ENCODE measurements at regions not wholly inside any gene's neighbourhood (a gene's known extent, or its start where the extent isn't known, plus 50 kb on each side); places are given as distances from the start of the nearest gene placed in this dataset.
A peak's percentile ranks its signal among the peaks of the same experiment; 100 is the strongest.

- H3K36me3 ChIP-seq (replicated peaks; ENCODE audit: insufficient read depth, low read depth), result no peaks in the 10 kb centered on the region
- no peak overlapping the region for H3K4me3 ChIP-seq
- peak; percentile 28 for DNase-seq (ENCODE audit: low spot score)
- no peaks in the 10 kb centered on the region for H3K9me3 ChIP-seq (ENCODE audit: low read depth)
- H3K27ac ChIP-seq, result peak overlapping the region; percentile 56
- no peak overlapping the region for H2AFZ ChIP-seq
- H3K4me2 ChIP-seq, result peak overlapping the region; percentile 21
- H3K9me2 ChIP-seq (replicated peaks; ENCODE audit: insufficient read depth), result no peaks in the 10 kb centered on the region
- peaks cover 15% of the 10 kb centered on the region for H3K4me1 ChIP-seq (ENCODE audit: insufficient read depth)
- no peaks in the 10 kb centered on the region for H4K20me1 ChIP-seq (ENCODE audit: insufficient read depth, poor library complexity, severe bottlenecking)
- WGBS (ENCODE audit: low lambda C conversion rate, missing lambda C conversion rate), result 14% methylated on average over 3 of the region's 3 CpGs
- TF ChIP-seq EZH2 (IDR thresholded peaks at IDR 0.05; ENCODE audit: borderline replicate concordance) (no peak), EZH2phosphoT487 (IDR thresholded peaks at IDR 0.05; ENCODE audit: low read depth, severe bottlenecking, unreplicated experiment) (no peak), CTCF (IDR thresholded peaks at IDR 0.05; ENCODE audit: poor library complexity) (no peak)
- H3K27me3 ChIP-seq, result no peaks in the 10 kb centered on the region
- no peaks in the 10 kb centered on the region for H3K79me2 ChIP-seq
These were observed 414.7 kb upstream of the PROX1 start for GRCh38 chr1:213572912-213573647.

- no peak for DNase-seq (ENCODE audit: low spot score)
- H3K36me3 ChIP-seq (replicated peaks; ENCODE audit: insufficient read depth, low read depth), result no peaks in the 10 kb centered on the region
- H3K4me1 ChIP-seq (ENCODE audit: insufficient read depth), result peaks cover 15% of the 10 kb centered on the region
- H3K9me3 ChIP-seq (ENCODE audit: low read depth), result no peaks in the 10 kb centered on the region
- H4K20me1 ChIP-seq (ENCODE audit: insufficient read depth, poor library complexity, severe bottlenecking), result no peaks in the 10 kb centered on the region
- no peak overlapping the region for H3K4me2 ChIP-seq
- WGBS (ENCODE audit: low lambda C conversion rate, missing lambda C conversion rate), result 50% methylated on average over 2 of the region's 2 CpGs
- no peaks in the 10 kb centered on the region for H3K27me3 ChIP-seq
- no peak overlapping the region for H3K4me3 ChIP-seq
- H2AFZ ChIP-seq, result no peak overlapping the region
- no peaks in the 10 kb centered on the region for H3K79me2 ChIP-seq
- no peaks in the 10 kb centered on the region for H3K9me2 ChIP-seq (replicated peaks; ENCODE audit: insufficient read depth)
- TF ChIP-seq CTCF (IDR thresholded peaks at IDR 0.05; ENCODE audit: poor library complexity) (no peak), EZH2 (IDR thresholded peaks at IDR 0.05; ENCODE audit: borderline replicate concordance) (no peak), EZH2phosphoT487 (IDR thresholded peaks at IDR 0.05; ENCODE audit: low read depth, severe bottlenecking, unreplicated experiment) (no peak)
- H3K27ac ChIP-seq, result peak overlapping the region; percentile 56
These were observed 414.1 kb upstream of the PROX1 start for GRCh38 chr1:213573648-213574009.

GRCh38 chr1:213582976-213583567 lies 404.7 kb upstream of the PROX1 start:
- no peaks in the 10 kb centered on the region for H3K36me3 ChIP-seq (replicated peaks; ENCODE audit: insufficient read depth, low read depth)
- H3K27me3 ChIP-seq, result no peaks in the 10 kb centered on the region
- H3K4me2 ChIP-seq, result no peak overlapping the region
- TF ChIP-seq EZH2phosphoT487 (IDR thresholded peaks at IDR 0.05; ENCODE audit: low read depth, severe bottlenecking, unreplicated experiment) (no peak), EZH2 (IDR thresholded peaks at IDR 0.05; ENCODE audit: borderline replicate concordance) (no peak)
- no peak for DNase-seq (ENCODE audit: low spot score)
- H3K9me2 ChIP-seq (replicated peaks; ENCODE audit: insufficient read depth), result no peaks in the 10 kb centered on the region
- no peak overlapping the region for H3K4me3 ChIP-seq
- no peak overlapping the region for H2AFZ ChIP-seq
- WGBS (ENCODE audit: low lambda C conversion rate, missing lambda C conversion rate), result 84% methylated on average over 6 of the region's 6 CpGs
- no peak overlapping the region for H3K27ac ChIP-seq
- no peaks in the 10 kb centered on the region for H3K9me3 ChIP-seq (ENCODE audit: low read depth)
- no peaks in the 10 kb centered on the region for H3K79me2 ChIP-seq
- H4K20me1 ChIP-seq (ENCODE audit: insufficient read depth, poor library complexity, severe bottlenecking), result no peaks in the 10 kb centered on the region
- peaks cover 20% of the 10 kb centered on the region for H3K4me1 ChIP-seq (ENCODE audit: insufficient read depth)

GRCh38 chr1:213584272-213584671 lies 403.5 kb upstream of the PROX1 start:
- Histone ChIP-seq H3K4me2 (no peak overlapping the region), H4K20me1 (ENCODE audit: insufficient read depth, poor library complexity, severe bottlenecking) (no peaks in the 10 kb centered on the region), H3K27me3 (no peaks in the 10 kb centered on the region), H3K9me3 (ENCODE audit: low read depth) (no peaks in the 10 kb centered on the region), H3K4me1 (ENCODE audit: insufficient read depth) (peaks cover 20% of the 10 kb centered on the region), H3K27ac (no peak overlapping the region), H3K36me3 (replicated peaks; ENCODE audit: insufficient read depth, low read depth) (no peaks in the 10 kb centered on the region), H3K4me3 (no peak overlapping the region), H3K9me2 (replicated peaks; ENCODE audit: insufficient read depth) (no peaks in the 10 kb centered on the region), H3K79me2 (no peaks in the 10 kb centered on the region), H2AFZ (no peak overlapping the region)
- 62% methylated on average over 2 of the region's 2 CpGs for WGBS (ENCODE audit: low lambda C conversion rate, missing lambda C conversion rate)
- no peak for TF ChIP-seq EZH2phosphoT487 (IDR thresholded peaks at IDR 0.05; ENCODE audit: low read depth, severe bottlenecking, unreplicated experiment)
- TF ChIP-seq EZH2 (IDR thresholded peaks at IDR 0.05; ENCODE audit: borderline replicate concordance), result no peak
- no peak for TF ChIP-seq CTCF (IDR thresholded peaks at IDR 0.05; ENCODE audit: poor library complexity)
- DNase-seq (ENCODE audit: low spot score), result no peak

Measured in hepatocyte (in vitro differentiated cells).